K562 (cell line): ENCODE measurements at regions not wholly inside any gene's neighbourhood (a gene's known extent, or its start where the extent isn't known, plus 50 kb on each side); places are given as distances from the start of the nearest gene placed in this dataset.

Experiments
- ATAC-seq: fragments of 200-7000 bp; cut with Tn5 transposase; 3 replicates; pipeline ENCODE4 v1.9.1; 2020; ENCODE audit warnings: moderate library complexity
- BruUV-seq: library from RNA; stranded (reverse); fragments of 400-500 nt; replicated peaks from 2 replicates; lab custom pipeline; 2021; lab: Mats Ljungman, UMichigan
- CTCF ChIA-PET: fragments of 300-600 bp; formaldehyde crosslinking; extraction: SDS; loops from one replicate; lab custom pipeline; 2021; ENCODE audit warnings: low intra/inter-chr PET ratio; lab: Yijun Ruan, JAX
- POLR2A ChIA-PET: fragments of 300-600, 350-650 bp; sonication (Branson Sonifier 250); formaldehyde crosslinking; extraction: SDS; loops from one replicate; lab custom pipeline; 2021; ENCODE audit warnings: antibody characterized with exemption, inconsistent platforms; lab: Yijun Ruan, JAX
- DNase-seq, 4 experiments: peaks; one replicate each; pipeline versions ENCODE4 v3.0.0 to v3.0.0-alpha.2; 2011 to 2018; ENCODE audit warnings: low spot score in 3 of 4, mixed read lengths in 3 of 4; ENCODE audit errors: extremely low read depth in 1 of 4
- FAIRE-seq: peaks from 2 replicates; lab custom pipeline; 2011; peaks lifted over from hg19 to GRCh38; lab: Jason Lieb, UNC
- H2AFZ ChIP-seq: 2 replicates; pipeline ENCODE4 v1.6.0; 2011; ENCODE audit warnings: low read depth, low read length, control low read depth, inconsistent platforms
- H3K27ac ChIP-seq: fragments of 200-600 bp; 3 replicates; pipeline ENCODE4 v1.8.0; 2011; ENCODE audit warnings: low read depth, mild to moderate bottlenecking, control low read depth, inconsistent platforms, low read length, moderate library complexity, mixed read lengths; ENCODE audit errors: extremely low read depth
- H3K27me3 ChIP-seq, 2 experiments: fragments of 300-600 bp in 1 of 2; 2 replicates in 1 of 2; 3 replicates in 1 of 2; pipeline versions ENCODE4 v1.6.0 to v1.8.0; 2011; ENCODE audit warnings: inconsistent platforms in 2 of 2, low read length in 2 of 2, mild to moderate bottlenecking in 1 of 2, mixed read lengths in 1 of 2, moderate library complexity in 1 of 2; ENCODE audit not compliant: control insufficient read depth in 2 of 2, insufficient read depth in 2 of 2
- H3K36me3 ChIP-seq: fragments of 300-600 bp; 3 replicates; pipeline ENCODE4 v1.8.0; 2011; ENCODE audit warnings: mild to moderate bottlenecking, low read length, inconsistent platforms; ENCODE audit not compliant: control insufficient read depth, insufficient read depth
- H3K4me1 ChIP-seq, 2 experiments: fragments of 200-600 bp in 1 of 2; replicated peaks in 1 of 2; 2 replicates in 1 of 2; 3 replicates in 1 of 2; pipeline versions ENCODE4 v1.5.1 to v1.8.0; 2011; ENCODE audit warnings: inconsistent platforms in 2 of 2, low read length in 2 of 2, mild to moderate bottlenecking in 1 of 2, mixed read lengths in 1 of 2, moderate library complexity in 1 of 2; ENCODE audit not compliant: control insufficient read depth in 2 of 2, insufficient read depth in 2 of 2
- H3K4me2 ChIP-seq: 2 replicates; pipeline ENCODE4 v1.6.1; 2011; ENCODE audit warnings: low read length, control low read depth, inconsistent platforms, mixed read lengths; ENCODE audit not compliant: insufficient read depth
- H3K4me3 ChIP-seq: fragments of 200-600 bp; sonication (generic), shearing (Covaris generic); 2 replicates; pipeline ENCODE4 v1.5.1; 2016; ENCODE audit warnings: control low read depth, inconsistent platforms
- H3K79me2 ChIP-seq: fragments of 200-600 bp; 3 replicates; pipeline ENCODE4 v1.8.0; 2011; ENCODE audit warnings: low read length, inconsistent platforms; ENCODE audit not compliant: control insufficient read depth, insufficient read depth
- H3K9ac ChIP-seq, 2 experiments: 2 replicates each; pipeline versions ENCODE4 v1.6.0 to v1.6.1; 2011; ENCODE audit warnings: low read depth in 2 of 2, low read length in 2 of 2, control low read depth in 1 of 2, inconsistent platforms in 1 of 2, mild to moderate bottlenecking in 1 of 2, mixed read lengths in 1 of 2; ENCODE audit not compliant: insufficient read depth in 1 of 2
- H3K9me1 ChIP-seq: one replicate; pipeline ENCODE4 v1.6.0; 2011; ENCODE audit warnings: inconsistent platforms, mild to moderate bottlenecking, low read length, moderate library complexity; ENCODE audit not compliant: control insufficient read depth, insufficient read depth
- H3K9me3 ChIP-seq: replicated peaks from 2 replicates; pipeline ENCODE4 v1.5.1; 2011; ENCODE audit warnings: low read depth, low read length, inconsistent platforms; ENCODE audit not compliant: control insufficient read depth, insufficient read depth
- H4K20me1 ChIP-seq: replicated peaks from 2 replicates; pipeline ENCODE4 v1.6.1; 2011; ENCODE audit warnings: low read length, inconsistent platforms, mixed read lengths; ENCODE audit not compliant: control insufficient read depth, insufficient read depth
- FOXK2 ChIP-seq, 2 experiments: fragments of 450-650 bp; IDR thresholded peaks in 1 of 2; conservative IDR thresholded peaks in 1 of 2; 2 replicates each; pipeline ENCODE4 v1.6.1; 2016; ENCODE audit warnings: low read depth in 2 of 2, mild to moderate bottlenecking in 1 of 2
- MAFG ChIP-seq: fragments of 450-650 bp; conservative IDR thresholded peaks from 2 replicates; pipeline ENCODE4 v1.6.1; 2016; ENCODE audit warnings: missing genetic modification characterization, missing compliant biosample characterization
- MCM7 ChIP-seq, 2 experiments: fragments of 450-650 bp; IDR thresholded peaks; 2 replicates each; pipeline ENCODE4 v1.6.1; 2016 to 2018
- NFRKB ChIP-seq: fragments of 450-650 bp; IDR thresholded peaks from 2 replicates; pipeline ENCODE4 v1.6.1; 2016; ENCODE audit warnings: low read depth
- PHF21A ChIP-seq: fragments of 450-650 bp; IDR thresholded peaks from 2 replicates; pipeline ENCODE4 v1.6.1; 2017; ENCODE audit warnings: low read depth, borderline replicate concordance
- PML ChIP-seq: IDR thresholded peaks from 2 replicates; pipeline ENCODE4 v1.6.1; 2012; ENCODE audit warnings: low read length, inconsistent platforms
- TGIF2 ChIP-seq: sonication (generic); formaldehyde crosslinking; IDR thresholded peaks from 2 replicates; pipeline ENCODE4 v1.8.1; 2022; ENCODE audit warnings: mild to moderate bottlenecking, missing genetic modification reagents, moderate library complexity
- ZNF57 ChIP-seq: fragments of 450-650 bp; formaldehyde crosslinking; IDR thresholded peaks from 2 replicates; pipeline ENCODE4 v1.4.0; 2020; ENCODE audit warnings: mild to moderate bottlenecking, moderate library complexity
- in situ Hi-C: fragments of 300-500 bp; cut with MboI; formaldehyde crosslinking; loops from 4 replicates; pipeline ENCODE4 v1.15.0; 2018; ENCODE audit warnings: inconsistent platforms, mixed read lengths
- intact Hi-C: fragments of 100-400 bp; cut with micrococcal nuclease; formaldehyde crosslinking; loops from 2 replicates; pipeline ENCODE4 v1.14.2; 2022
- TF ChIP-seq, protein P1 (sequence below), 2 experiments: IDR thresholded peaks; 2 replicates each; pipeline ENCODE4 v1.6.1; 2011; ENCODE audit warnings: borderline replicate concordance in 1 of 2, control low read depth in 1 of 2, low read depth in 1 of 2, low read length in 1 of 2, mild to moderate bottlenecking in 1 of 2, mixed read lengths in 1 of 2, moderate library complexity in 1 of 2; ENCODE audit not compliant: insufficient read depth in 1 of 2, insufficient read length in 1 of 2, poor library complexity in 1 of 2, severe bottlenecking in 1 of 2; ENCODE audit errors: extremely low read depth in 1 of 2
- TF ChIP-seq, protein P2 (sequence below): sonication (generic); formaldehyde crosslinking; IDR thresholded peaks from 2 replicates; pipeline ENCODE4 v1.8.1; 2022; ENCODE audit warnings: missing genetic modification reagents
- TF ChIP-seq, protein P3 (sequence below), 2 experiments: fragments of 450-650 bp in 1 of 2; sonication (generic) in 1 of 2; formaldehyde crosslinking; conservative IDR thresholded peaks; 2 replicates each; pipeline versions ENCODE4 v1.4.0 to v1.8.1; 2020 to 2022; ENCODE audit warnings: mild to moderate bottlenecking in 1 of 2, missing genetic modification reagents in 1 of 2
- TF ChIP-seq, protein P4 (sequence below): fragments of 450-650 bp; IDR thresholded peaks from 2 replicates; pipeline ENCODE4 v1.6.1; 2016; ENCODE audit warnings: antibody characterized with exemption

DNA sequence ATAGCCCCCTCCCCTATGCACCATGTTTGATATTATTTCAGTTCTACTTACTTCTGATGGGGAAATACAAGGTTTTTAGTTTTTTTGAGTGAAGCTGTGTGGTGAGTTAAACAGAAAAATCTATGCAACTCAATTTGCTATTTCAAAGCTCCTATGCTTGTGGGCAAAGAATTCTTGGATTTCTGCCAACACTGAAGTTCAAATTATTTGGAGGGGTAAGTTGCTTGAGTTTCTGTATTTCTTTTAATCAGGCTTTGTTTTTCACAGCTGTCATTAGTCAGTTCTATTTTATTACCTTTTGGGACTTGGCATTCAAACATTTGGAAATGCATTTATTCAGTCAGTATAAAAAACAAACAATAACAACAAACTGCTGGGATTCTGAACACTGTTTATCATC is 407.5 kb upstream of the MGAT4C start:
- no peaks in the 10 kb centered on the region for H3K9me1 ChIP-seq
- no peaks in the 10 kb centered on the region for H3K27me3 ChIP-seq
- no peaks in the 10 kb centered on the region for H4K20me1 ChIP-seq
- no peaks in the 10 kb centered on the region; the same call in 1 of the 2 replicates for H3K9me3 ChIP-seq
- DNase-seq (peak in 1 of 4 experiments; percentile 6), FAIRE-seq (no peak), ATAC-seq (no peak)
- POLR2A ChIA-PET: no interaction called here
- intact Hi-C loops: no loop called here
- H3K79me2 ChIP-seq: no peaks in the 10 kb centered on the region
- no peak overlapping the region for H3K4me3 ChIP-seq
- in situ Hi-C loops: no loop called here
- CTCF ChIA-PET: no interaction called here
- H3K27ac ChIP-seq: no peak overlapping the region
- no TSS peak for BruUV-seq
- H2AFZ ChIP-seq: no peak overlapping the region
- no peak overlapping the region for H3K9ac ChIP-seq
- TF ChIP-seq PML (no peak), TGIF2 (no peak), NFRKB (no peak), ZNF57 (CRISPR knock-in tag) (no peak), MAFG (no peak), MCM7 (IDR thresholded peaks at IDR 0.05) (no peak), FOXK2 (conservative IDR thresholded peaks at IDR 0.05 in 1 of 2, IDR thresholded peaks at IDR 0.05 in 1 of 2; ENCODE audit: low read depth in 2 of 2) (no peak), PHF21A (no peak)
- TF ChIP-seq, protein P1, sequence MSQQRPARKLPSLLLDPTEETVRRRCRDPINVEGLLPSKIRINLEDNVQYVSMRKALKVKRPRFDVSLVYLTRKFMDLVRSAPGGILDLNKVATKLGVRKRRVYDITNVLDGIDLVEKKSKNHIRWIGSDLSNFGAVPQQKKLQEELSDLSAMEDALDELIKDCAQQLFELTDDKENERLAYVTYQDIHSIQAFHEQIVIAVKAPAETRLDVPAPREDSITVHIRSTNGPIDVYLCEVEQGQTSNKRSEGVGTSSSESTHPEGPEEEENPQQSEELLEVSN (IDR thresholded peaks at IDR 0.05; ENCODE audit: borderline replicate concordance in 1 of 2, extremely low read depth in 1 of 2, insufficient read depth in 1 of 2, insufficient read length in 1 of 2, low read depth in 1 of 2, low read length in 1 of 2, poor library complexity in 1 of 2, severe bottlenecking in 1 of 2): no peak
- TF ChIP-seq, protein P2, sequence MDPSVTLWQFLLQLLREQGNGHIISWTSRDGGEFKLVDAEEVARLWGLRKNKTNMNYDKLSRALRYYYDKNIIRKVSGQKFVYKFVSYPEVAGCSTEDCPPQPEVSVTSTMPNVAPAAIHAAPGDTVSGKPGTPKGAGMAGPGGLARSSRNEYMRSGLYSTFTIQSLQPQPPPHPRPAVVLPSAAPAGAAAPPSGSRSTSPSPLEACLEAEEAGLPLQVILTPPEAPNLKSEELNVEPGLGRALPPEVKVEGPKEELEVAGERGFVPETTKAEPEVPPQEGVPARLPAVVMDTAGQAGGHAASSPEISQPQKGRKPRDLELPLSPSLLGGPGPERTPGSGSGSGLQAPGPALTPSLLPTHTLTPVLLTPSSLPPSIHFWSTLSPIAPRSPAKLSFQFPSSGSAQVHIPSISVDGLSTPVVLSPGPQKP (CRISPR knock-in tag): no peak
- TF ChIP-seq, protein P3, sequence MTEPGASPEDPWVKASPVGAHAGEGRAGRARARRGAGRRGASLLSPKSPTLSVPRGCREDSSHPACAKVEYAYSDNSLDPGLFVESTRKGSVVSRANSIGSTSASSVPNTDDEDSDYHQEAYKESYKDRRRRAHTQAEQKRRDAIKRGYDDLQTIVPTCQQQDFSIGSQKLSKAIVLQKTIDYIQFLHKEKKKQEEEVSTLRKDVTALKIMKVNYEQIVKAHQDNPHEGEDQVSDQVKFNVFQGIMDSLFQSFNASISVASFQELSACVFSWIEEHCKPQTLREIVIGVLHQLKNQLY (CRISPR knock-in tag; conservative IDR thresholded peaks at IDR 0.05): no peak
- TF ChIP-seq, protein P4, sequence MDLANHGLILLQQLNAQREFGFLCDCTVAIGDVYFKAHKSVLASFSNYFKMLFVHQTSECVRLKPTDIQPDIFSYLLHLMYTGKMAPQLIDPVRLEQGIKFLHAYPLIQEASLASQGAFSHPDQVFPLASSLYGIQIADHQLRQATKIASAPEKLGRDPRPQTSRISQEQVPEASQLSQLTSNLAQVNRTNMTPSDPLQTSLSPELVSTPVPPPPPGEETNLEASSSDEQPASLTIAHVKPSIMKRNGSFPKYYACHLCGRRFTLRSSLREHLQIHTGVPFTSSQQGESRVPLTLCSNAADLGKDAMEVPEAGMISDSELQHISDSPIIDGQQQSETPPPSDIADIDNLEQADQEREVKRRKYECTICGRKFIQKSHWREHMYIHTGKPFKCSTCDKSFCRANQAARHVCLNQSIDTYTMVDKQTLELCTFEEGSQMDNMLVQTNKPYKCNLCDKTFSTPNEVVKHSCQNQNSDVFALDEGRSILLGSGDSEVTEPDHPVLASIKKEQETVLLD: no peak
- no peak overlapping the region for H3K4me2 ChIP-seq
- no peaks in the 10 kb centered on the region for H3K36me3 ChIP-seq
- no peaks in the 10 kb centered on the region for H3K4me1 ChIP-seq
